Panc1 (cell line): ENCODE measurements at regions not wholly inside any gene's neighbourhood (a gene's known extent, or its start where the extent isn't known, plus 50 kb on each side); places are given as distances from the start of the nearest gene placed in this dataset.

Source experiments
- POLR2AphosphoS5 ChIP-seq: IDR thresholded peaks from 2 replicates; pipeline ENCODE4 v1.6.1; 2012; ENCODE audit warnings: mild to moderate bottlenecking, low read depth, low read length, moderate library complexity
- REST ChIP-seq, 2 experiments: IDR thresholded peaks; 2 replicates each; pipeline ENCODE4 v1.6.1; 2011 to 2012; ENCODE audit warnings: low read depth in 2 of 2, control low read depth in 1 of 2, low read length in 1 of 2, mild to moderate bottlenecking in 1 of 2, moderate library complexity in 1 of 2; ENCODE audit not compliant: insufficient read depth in 1 of 2
- TF ChIP-seq, protein P1 (sequence below): fragments of 450-650 bp; IDR thresholded peaks from 2 replicates; pipeline ENCODE4 v1.5.1; 2017; ENCODE audit warnings: mild to moderate bottlenecking

- TF ChIP-seq POLR2AphosphoS5 (no peak), REST (IDR thresholded peaks at IDR 0.05; ENCODE audit: insufficient read depth in 1 of 2, low read depth in 2 of 2, low read length in 1 of 2) (no peak)
- TF ChIP-seq, protein P1, sequence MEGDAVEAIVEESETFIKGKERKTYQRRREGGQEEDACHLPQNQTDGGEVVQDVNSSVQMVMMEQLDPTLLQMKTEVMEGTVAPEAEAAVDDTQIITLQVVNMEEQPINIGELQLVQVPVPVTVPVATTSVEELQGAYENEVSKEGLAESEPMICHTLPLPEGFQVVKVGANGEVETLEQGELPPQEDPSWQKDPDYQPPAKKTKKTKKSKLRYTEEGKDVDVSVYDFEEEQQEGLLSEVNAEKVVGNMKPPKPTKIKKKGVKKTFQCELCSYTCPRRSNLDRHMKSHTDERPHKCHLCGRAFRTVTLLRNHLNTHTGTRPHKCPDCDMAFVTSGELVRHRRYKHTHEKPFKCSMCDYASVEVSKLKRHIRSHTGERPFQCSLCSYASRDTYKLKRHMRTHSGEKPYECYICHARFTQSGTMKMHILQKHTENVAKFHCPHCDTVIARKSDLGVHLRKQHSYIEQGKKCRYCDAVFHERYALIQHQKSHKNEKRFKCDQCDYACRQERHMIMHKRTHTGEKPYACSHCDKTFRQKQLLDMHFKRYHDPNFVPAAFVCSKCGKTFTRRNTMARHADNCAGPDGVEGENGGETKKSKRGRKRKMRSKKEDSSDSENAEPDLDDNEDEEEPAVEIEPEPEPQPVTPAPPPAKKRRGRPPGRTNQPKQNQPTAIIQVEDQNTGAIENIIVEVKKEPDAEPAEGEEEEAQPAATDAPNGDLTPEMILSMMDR = no peak
Measured at GRCh38 chr1:29868096-29868495, 631.8 kb downstream of the PTPRU start.
